PC-9 (cell line): ENCODE measurements at regions not wholly inside any gene's neighbourhood (a gene's known extent, or its start where the extent isn't known, plus 50 kb on each side); places are given as distances from the start of the nearest gene placed in this dataset.
"Not testable (repeated sequence)": the region's sequence is repeated elsewhere in the genome, so short reads cannot be mapped to it uniquely, and the experiment has no call there.

Experiments
- CTCF ChIP-seq: fragments of 200-600 bp; sonication (generic); conservative IDR thresholded peaks from 2 replicates; pipeline ENCODE4 v1.6.1; 2017; ENCODE audit warnings: mixed run types, antibody characterized with exemption, mild to moderate bottlenecking, moderate library complexity
- EZH2 ChIP-seq: fragments of 200-600 bp; sonication (generic); IDR thresholded peaks from 2 replicates; pipeline ENCODE4 v1.8.0; 2017; ENCODE audit warnings: antibody characterized with exemption, low read depth

GRCh38 chr12:124070394-124071074 lies 97.5 kb downstream of the ZNF664 start:
- not testable (repeated sequence) for TF ChIP-seq CTCF, EZH2
